ENCODE measurements at regions not wholly inside any gene's neighbourhood (a gene's known extent, or its start where the extent isn't known, plus 50 kb on each side); places are given as distances from the start of the nearest gene placed in this dataset.

DNA sequence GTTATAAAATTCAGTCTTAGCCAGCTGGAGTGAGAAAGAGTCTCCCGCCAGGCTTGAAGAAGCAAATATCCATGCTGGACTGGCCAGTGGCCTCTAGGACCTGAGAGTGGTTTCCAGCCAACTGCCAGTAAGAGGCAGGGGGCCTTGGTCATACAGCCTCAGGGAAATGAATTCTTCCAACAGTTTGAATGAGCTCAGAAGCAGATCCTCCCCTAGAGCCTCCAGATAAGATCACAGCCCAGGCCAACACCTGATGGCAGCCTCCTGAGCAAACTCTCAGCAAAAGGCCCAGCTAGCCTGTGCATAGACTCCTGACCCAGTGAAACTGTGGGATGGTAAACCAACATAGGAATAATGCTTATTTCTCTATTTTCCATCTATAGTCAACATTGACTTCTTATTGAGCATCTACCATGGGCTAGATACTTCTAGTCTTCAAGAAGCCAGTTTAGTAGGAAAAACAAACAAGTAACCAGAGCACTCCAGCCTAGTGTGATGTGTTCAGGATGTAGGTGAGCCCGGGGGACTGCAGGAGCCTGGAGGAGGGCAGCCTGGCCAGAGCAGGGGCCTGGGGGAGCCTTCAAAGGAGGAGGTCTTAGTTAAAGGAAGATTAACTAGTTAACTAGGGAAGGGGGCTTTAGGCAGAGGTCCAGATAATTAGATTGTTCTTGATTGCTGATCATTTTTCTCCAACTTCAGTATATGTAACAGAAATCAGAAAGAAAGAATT is 115.4 kb upstream of the ADO start:
- CTCF ChIA-PET = no interaction called here

GRCh38 chr10:62689712-62690111 is 114.8 kb upstream of the ADO start:
- no peak for DNase-seq (ENCODE audit: extremely low spot score)
- TF ChIP-seq FOXK2 (IDR thresholded peaks at IDR 0.05) (no peak), ELF4 (IDR thresholded peaks at IDR 0.05) (no peak), NFRKB (IDR thresholded peaks at IDR 0.05) (no peak), FOXA1 (IDR thresholded peaks at IDR 0.05) (no peak), SUZ12 (IDR thresholded peaks at IDR 0.05) (no peak), TARDBP (IDR thresholded peaks at IDR 0.05) (no peak), ZNF384 (IDR thresholded peaks at IDR 0.05) (no peak), L3MBTL2 (conservative IDR thresholded peaks at IDR 0.05) (no peak), LEF1 (IDR thresholded peaks at IDR 0.05; ENCODE audit: borderline replicate concordance) (no peak), HDGF (IDR thresholded peaks at IDR 0.05; ENCODE audit: borderline replicate concordance) (no peak), CTBP1 (IDR thresholded peaks at IDR 0.05; ENCODE audit: borderline replicate concordance) (no peak), FOXM1 (IDR thresholded peaks at IDR 0.05; ENCODE audit: borderline replicate concordance) (no peak), ARNT (IDR thresholded peaks at IDR 0.05) (no peak), BHLHE40 (IDR thresholded peaks at IDR 0.05; ENCODE audit: borderline replicate concordance) (no peak), SP1 (IDR thresholded peaks at IDR 0.05) (no peak), PKNOX1 (IDR thresholded peaks at IDR 0.05) (no peak)
- CTCF ChIA-PET = no interaction called here
- POLR2A ChIA-PET = no interaction called here

More for the DNA sequence above, 115.4 kb upstream of the ADO start:
- no peak for DNase-seq (ENCODE audit: extremely low spot score)
- POLR2A ChIA-PET = no interaction called here
- no peak for TF ChIP-seq BHLHE40 (IDR thresholded peaks at IDR 0.05; ENCODE audit: borderline replicate concordance)
- TF ChIP-seq SP1 (IDR thresholded peaks at IDR 0.05) = no peak
- TF ChIP-seq TARDBP (IDR thresholded peaks at IDR 0.05) = no peak
- no peak for TF ChIP-seq ELF4 (IDR thresholded peaks at IDR 0.05)
- TF ChIP-seq L3MBTL2 (conservative IDR thresholded peaks at IDR 0.05) = no peak
- no peak for TF ChIP-seq PKNOX1 (IDR thresholded peaks at IDR 0.05)

- TF ChIP-seq ZNF384 (IDR thresholded peaks at IDR 0.05) (no peak), CTBP1 (IDR thresholded peaks at IDR 0.05; ENCODE audit: borderline replicate concordance) (no peak), FOXK2 (IDR thresholded peaks at IDR 0.05) (no peak), HDGF (IDR thresholded peaks at IDR 0.05; ENCODE audit: borderline replicate concordance) (no peak), FOXA1 (IDR thresholded peaks at IDR 0.05) (no peak), L3MBTL2 (conservative IDR thresholded peaks at IDR 0.05) (no peak), BHLHE40 (IDR thresholded peaks at IDR 0.05; ENCODE audit: borderline replicate concordance) (no peak), ELF4 (IDR thresholded peaks at IDR 0.05) (no peak)
- ChIA-PET POLR2A (no interaction called here), CTCF (no interaction called here)
- DNase-seq (ENCODE audit: extremely low spot score) = peak; percentile 12
Observed at GRCh38 chr10:62690703-62691102, 113.8 kb upstream of the ADO start.

DNA sequence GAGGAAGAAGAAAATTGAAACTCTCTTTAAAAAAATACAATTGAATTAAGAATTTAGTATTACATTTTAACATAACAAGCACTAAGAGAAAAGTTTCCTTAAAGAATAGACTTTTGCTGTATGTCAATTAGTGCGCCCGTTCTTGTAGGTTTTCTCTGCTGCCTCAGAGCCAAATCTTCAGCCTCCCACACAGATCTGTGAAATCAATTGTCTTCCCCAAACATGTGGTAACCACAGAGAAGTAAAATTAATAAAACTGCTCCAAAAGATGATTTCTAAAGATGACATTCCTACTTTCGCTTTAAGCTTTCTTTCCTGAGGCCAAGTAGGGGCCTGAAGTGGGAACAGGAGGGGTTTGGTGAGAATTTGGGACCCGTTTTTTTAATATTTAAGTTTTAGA is 113.2 kb upstream of the ADO start:
- no peak for DNase-seq (ENCODE audit: extremely low spot score)
- POLR2A ChIA-PET = no interaction called here
- CTCF ChIA-PET = no interaction called here
- TF ChIP-seq ZNF384 (IDR thresholded peaks at IDR 0.05) = no peak
- TF ChIP-seq SP1 (IDR thresholded peaks at IDR 0.05) = no peak

DNA sequence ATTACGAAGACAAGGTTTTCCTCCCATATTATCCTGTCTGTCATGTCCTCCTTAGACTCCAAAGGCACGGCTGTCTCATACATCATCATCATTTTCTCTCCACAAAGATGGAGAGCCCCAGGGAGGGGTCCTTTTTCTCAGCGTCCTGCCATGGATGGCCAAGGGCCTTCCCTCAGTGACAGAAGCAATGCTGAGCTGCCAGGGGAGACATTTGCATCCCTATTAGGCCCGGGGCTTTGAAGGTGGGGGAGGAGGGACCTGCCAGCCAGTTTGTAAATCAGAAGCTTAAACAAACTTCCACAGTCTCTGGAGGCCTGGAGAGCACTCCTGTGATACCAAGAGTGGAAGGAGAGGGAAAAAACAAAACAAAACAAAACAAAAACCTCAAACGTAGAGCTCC is 112.4 kb upstream of the ADO start:
- DNase-seq (ENCODE audit: extremely low spot score) = no peak
- no peak for TF ChIP-seq SUZ12 (IDR thresholded peaks at IDR 0.05)
- POLR2A ChIA-PET = no interaction called here
- CTCF ChIA-PET = no interaction called here

DNA sequence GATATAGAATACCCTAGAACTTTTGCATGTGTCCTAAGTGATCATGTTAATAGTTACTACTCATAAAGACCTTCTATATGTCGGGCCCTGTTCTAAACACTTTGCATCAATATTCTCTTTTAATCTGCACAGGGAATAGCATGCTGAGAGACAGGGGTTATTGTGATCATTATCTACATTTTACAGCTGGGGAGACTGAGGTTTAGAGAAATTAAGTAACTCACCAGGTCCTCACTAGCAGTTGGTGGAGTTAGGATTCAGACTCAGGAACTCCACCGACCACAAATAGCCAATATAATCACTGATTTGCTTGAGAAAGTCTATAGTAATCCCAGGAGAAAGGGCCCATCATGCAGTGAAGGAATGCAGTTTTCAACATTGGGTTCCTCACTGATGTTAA is 111.2 kb upstream of the ADO start:
- no peak for DNase-seq (ENCODE audit: extremely low spot score)
- TF ChIP-seq HDGF (IDR thresholded peaks at IDR 0.05; ENCODE audit: borderline replicate concordance) = no peak
- no peak for TF ChIP-seq CTBP1 (IDR thresholded peaks at IDR 0.05; ENCODE audit: borderline replicate concordance)
- no peak for TF ChIP-seq BHLHE40 (IDR thresholded peaks at IDR 0.05; ENCODE audit: borderline replicate concordance)
- CTCF ChIA-PET = no interaction called here
- POLR2A ChIA-PET = no interaction called here

DNA sequence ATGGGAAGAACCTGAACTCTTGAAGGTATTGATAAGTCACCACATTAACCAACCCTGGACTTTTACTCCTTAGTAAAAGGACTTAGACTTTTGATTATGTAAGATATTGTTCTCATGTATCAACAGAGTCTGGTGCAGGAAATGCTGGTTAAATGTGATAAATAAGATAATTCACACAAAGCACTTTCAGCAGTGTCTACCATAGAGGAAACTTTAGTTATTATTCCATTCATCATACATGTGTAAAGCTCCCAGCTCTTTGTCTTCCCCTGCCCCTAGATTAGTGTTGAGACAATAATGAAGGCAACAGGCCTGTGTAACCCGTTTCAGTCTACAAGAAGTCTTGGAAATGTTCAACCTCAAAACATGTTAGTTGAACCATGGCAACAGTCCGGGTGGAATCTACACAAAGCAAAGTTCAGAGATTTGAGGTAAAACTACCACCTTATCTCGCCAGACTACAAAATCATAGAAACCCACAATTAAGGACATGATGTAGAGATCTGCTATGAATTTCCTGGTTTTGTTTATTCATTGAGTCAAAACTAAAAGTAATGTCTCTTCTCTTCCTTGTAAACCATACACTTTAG is 109.9 kb upstream of the ADO start:
- ChIA-PET POLR2A (no interaction called here), CTCF (no interaction called here)
- TF ChIP-seq ELF4 (IDR thresholded peaks at IDR 0.05) (no peak), NFRKB (IDR thresholded peaks at IDR 0.05) (no peak), FOXK2 (IDR thresholded peaks at IDR 0.05) (no peak), L3MBTL2 (conservative IDR thresholded peaks at IDR 0.05) (no peak), FOXA1 (IDR thresholded peaks at IDR 0.05) (no peak), TARDBP (IDR thresholded peaks at IDR 0.05) (no peak), FOXM1 (IDR thresholded peaks at IDR 0.05; ENCODE audit: borderline replicate concordance) (no peak), BHLHE40 (IDR thresholded peaks at IDR 0.05; ENCODE audit: borderline replicate concordance) (no peak)
- DNase-seq (ENCODE audit: extremely low spot score) = no peak

GRCh38 chr10:62696798-62697197 is 107.7 kb upstream of the ADO start:
- CTCF ChIA-PET = no interaction called here
- DNase-seq (ENCODE audit: extremely low spot score) = no peak
- TF ChIP-seq ARNT (IDR thresholded peaks at IDR 0.05) (no peak), FOXM1 (IDR thresholded peaks at IDR 0.05; ENCODE audit: borderline replicate concordance) (no peak), BHLHE40 (IDR thresholded peaks at IDR 0.05; ENCODE audit: borderline replicate concordance) (no peak), TARDBP (IDR thresholded peaks at IDR 0.05) (no peak), PKNOX1 (IDR thresholded peaks at IDR 0.05) (no peak), CTBP1 (IDR thresholded peaks at IDR 0.05; ENCODE audit: borderline replicate concordance) (no peak), ELF4 (IDR thresholded peaks at IDR 0.05) (no peak), SP1 (IDR thresholded peaks at IDR 0.05) (no peak), HDGF (IDR thresholded peaks at IDR 0.05; ENCODE audit: borderline replicate concordance) (no peak)
- POLR2A ChIA-PET = no interaction called here
